ENCODE measurements at regions not wholly inside any gene's neighbourhood (a gene's known extent, or its start where the extent isn't known, plus 50 kb on each side); places are given as distances from the start of the nearest gene placed in this dataset.

DNA sequence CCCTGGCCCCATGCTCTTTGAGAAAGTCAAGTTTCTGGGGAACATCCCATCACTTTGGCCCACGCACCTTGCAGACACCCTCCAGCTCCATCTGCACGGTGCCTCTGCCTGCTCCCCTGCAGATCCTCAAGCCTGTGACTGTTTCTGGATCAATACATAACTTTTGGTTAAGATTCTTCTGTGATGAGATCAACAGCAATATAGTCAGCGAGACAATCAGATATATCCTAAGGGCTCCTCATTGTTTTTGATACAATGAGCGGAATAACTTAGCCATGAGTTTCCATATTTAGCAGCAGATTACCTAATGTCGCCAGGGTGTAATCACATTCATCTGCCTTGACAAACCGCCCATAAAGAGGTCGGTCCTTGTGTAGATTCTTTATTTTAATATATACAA lies 109.3 kb upstream of the MTHFD1L start:
- TF ChIP-seq, protein P1, sequence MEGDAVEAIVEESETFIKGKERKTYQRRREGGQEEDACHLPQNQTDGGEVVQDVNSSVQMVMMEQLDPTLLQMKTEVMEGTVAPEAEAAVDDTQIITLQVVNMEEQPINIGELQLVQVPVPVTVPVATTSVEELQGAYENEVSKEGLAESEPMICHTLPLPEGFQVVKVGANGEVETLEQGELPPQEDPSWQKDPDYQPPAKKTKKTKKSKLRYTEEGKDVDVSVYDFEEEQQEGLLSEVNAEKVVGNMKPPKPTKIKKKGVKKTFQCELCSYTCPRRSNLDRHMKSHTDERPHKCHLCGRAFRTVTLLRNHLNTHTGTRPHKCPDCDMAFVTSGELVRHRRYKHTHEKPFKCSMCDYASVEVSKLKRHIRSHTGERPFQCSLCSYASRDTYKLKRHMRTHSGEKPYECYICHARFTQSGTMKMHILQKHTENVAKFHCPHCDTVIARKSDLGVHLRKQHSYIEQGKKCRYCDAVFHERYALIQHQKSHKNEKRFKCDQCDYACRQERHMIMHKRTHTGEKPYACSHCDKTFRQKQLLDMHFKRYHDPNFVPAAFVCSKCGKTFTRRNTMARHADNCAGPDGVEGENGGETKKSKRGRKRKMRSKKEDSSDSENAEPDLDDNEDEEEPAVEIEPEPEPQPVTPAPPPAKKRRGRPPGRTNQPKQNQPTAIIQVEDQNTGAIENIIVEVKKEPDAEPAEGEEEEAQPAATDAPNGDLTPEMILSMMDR (conservative IDR thresholded peaks at IDR 0.05; ENCODE audit: low read depth, low read length), result no peak
- TF ChIP-seq EZH2phosphoT487 (IDR thresholded peaks at IDR 0.05; ENCODE audit: borderline replicate concordance, low read length), result no peak

Data from PC-3 (cell line).